ENCODE measurements at regions not wholly inside any gene's neighbourhood (a gene's known extent, or its start where the extent isn't known, plus 50 kb on each side); places are given as distances from the start of the nearest gene placed in this dataset.

- no peaks in the 10 kb centered on the region for H3K4me1 Mint-ChIP-seq (ENCODE audit: low read depth)
- intact Hi-C loops (cut with DNase I, micrococcal nuclease): no loop called here
- H3K4me3 Mint-ChIP-seq: no peak overlapping the region
- no peaks in the 10 kb centered on the region for H3K36me3 ChIP-seq (ENCODE audit: insufficient read depth, low read length)
- no peaks in the 10 kb centered on the region for H3K9me3 ChIP-seq (ENCODE audit: control insufficient read depth in 1 of 2, insufficient read depth in 1 of 2, low read length in 2 of 2)
- no peak overlapping the region for H3K4me3 ChIP-seq (ENCODE audit: low read length)
- H3K27me3 ChIP-seq (ENCODE audit: control insufficient read depth in 1 of 2, insufficient read depth in 2 of 2, low read length in 2 of 2): no peaks in the 10 kb centered on the region
- no peaks in the 10 kb centered on the region for H3K36me3 Mint-ChIP-seq (ENCODE audit: low read depth)
- H3K27me3 Mint-ChIP-seq: peaks cover 11% of the 10 kb centered on the region
- no peak for TF ChIP-seq CTCF (IDR thresholded peaks at IDR 0.05)
- no peak overlapping the region for H3K27ac ChIP-seq (ENCODE audit: low read depth in 1 of 2, low read length in 2 of 2)
- no peaks in the 10 kb centered on the region for H3K4me1 ChIP-seq (ENCODE audit: insufficient read depth, low read length)
- ATAC-seq (ENCODE audit: poor library complexity) (no peak), DNase-seq (no peak)
- ChIA-PET CTCF (no interaction called here), POLR2A (no interaction called here)
- no peaks in the 10 kb centered on the region for H3K9me3 Mint-ChIP-seq
- no peak overlapping the region for H3K27ac Mint-ChIP-seq
These were observed 72.1 kb upstream of the LYRM9 start for GRCh38 chr17:27965224-27965623.

- no peaks in the 10 kb centered on the region for H3K36me3 ChIP-seq (ENCODE audit: insufficient read depth, low read length)
- ChIA-PET POLR2A (no interaction called here), CTCF (no interaction called here)
- H3K4me3 ChIP-seq (ENCODE audit: low read length): no peak overlapping the region
- H3K27ac Mint-ChIP-seq: no peak overlapping the region
- DNase-seq (no peak), ATAC-seq (ENCODE audit: poor library complexity) (no peak)
- peaks cover 16% of the 10 kb centered on the region for H3K27me3 Mint-ChIP-seq
- H3K4me1 ChIP-seq (ENCODE audit: insufficient read depth, low read length): no peaks in the 10 kb centered on the region
- no peak for TF ChIP-seq CTCF (IDR thresholded peaks at IDR 0.05)
- H3K36me3 Mint-ChIP-seq (ENCODE audit: low read depth): no peaks in the 10 kb centered on the region
- no peak overlapping the region for H3K4me3 Mint-ChIP-seq
- H3K4me1 Mint-ChIP-seq (ENCODE audit: low read depth): no peaks in the 10 kb centered on the region
- intact Hi-C loops (cut with DNase I, micrococcal nuclease): no loop called here
- H3K27me3 ChIP-seq (ENCODE audit: control insufficient read depth in 1 of 2, insufficient read depth in 2 of 2, low read length in 2 of 2): no peaks in the 10 kb centered on the region
- no peaks in the 10 kb centered on the region for H3K9me3 Mint-ChIP-seq
- H3K27ac ChIP-seq (ENCODE audit: low read depth in 1 of 2, low read length in 2 of 2): no peak overlapping the region
- no peaks in the 10 kb centered on the region for H3K9me3 ChIP-seq (ENCODE audit: control insufficient read depth in 1 of 2, insufficient read depth in 1 of 2, low read length in 2 of 2)
These were observed 74.2 kb upstream of the NLK start for GRCh38 chr17:27968206-27968732.

GRCh38 chr17:27970587-27970986 lies 71.9 kb upstream of the NLK start:
- H3K27me3 ChIP-seq (ENCODE audit: control insufficient read depth in 1 of 2, insufficient read depth in 2 of 2, low read length in 2 of 2): no peaks in the 10 kb centered on the region
- no peaks in the 10 kb centered on the region for H3K36me3 ChIP-seq (ENCODE audit: insufficient read depth, low read length)
- no peak for TF ChIP-seq CTCF (IDR thresholded peaks at IDR 0.05)
- H3K9me3 ChIP-seq (ENCODE audit: control insufficient read depth in 1 of 2, insufficient read depth in 1 of 2, low read length in 2 of 2): no peaks in the 10 kb centered on the region
- ChIA-PET CTCF (interaction anchor here (0.7 kb wide), 1 partner anchor 12 kb away, joined by 3 read pairs; no protein-coding TSS in a partner anchor), POLR2A (no interaction called here)
- Mint-ChIP-seq H3K4me3 (no peak overlapping the region), H3K27me3 (peaks cover 19% of the 10 kb centered on the region), H3K9me3 (no peaks in the 10 kb centered on the region), H3K27ac (no peak overlapping the region), H3K4me1 (ENCODE audit: low read depth) (no peaks in the 10 kb centered on the region), H3K36me3 (ENCODE audit: low read depth) (no peaks in the 10 kb centered on the region)
- intact Hi-C loops (cut with DNase I, micrococcal nuclease): no loop called here
- no peak overlapping the region for H3K27ac ChIP-seq (ENCODE audit: low read depth in 1 of 2, low read length in 2 of 2)
- H3K4me1 ChIP-seq (ENCODE audit: insufficient read depth, low read length): no peaks in the 10 kb centered on the region
- DNase-seq (no peak), ATAC-seq (ENCODE audit: poor library complexity) (no peak)
- no peak overlapping the region for H3K4me3 ChIP-seq (ENCODE audit: low read length)
